GM21786 (cell line): ENCODE measurements at regions not wholly inside any gene's neighbourhood (a gene's known extent, or its start where the extent isn't known, plus 50 kb on each side); places are given as distances from the start of the nearest gene placed in this dataset.

Experiments
- ATAC-seq: cut with Tn5 transposase; IDR thresholded peaks from one replicate; pipeline ENCODE4 v1.9.1; 2021; ENCODE audit not compliant: unreplicated experiment

GRCh38 chr14:87186737-87187136, 806.2 kb downstream of the GALC start:
- ATAC-seq, result no peak

DNA sequence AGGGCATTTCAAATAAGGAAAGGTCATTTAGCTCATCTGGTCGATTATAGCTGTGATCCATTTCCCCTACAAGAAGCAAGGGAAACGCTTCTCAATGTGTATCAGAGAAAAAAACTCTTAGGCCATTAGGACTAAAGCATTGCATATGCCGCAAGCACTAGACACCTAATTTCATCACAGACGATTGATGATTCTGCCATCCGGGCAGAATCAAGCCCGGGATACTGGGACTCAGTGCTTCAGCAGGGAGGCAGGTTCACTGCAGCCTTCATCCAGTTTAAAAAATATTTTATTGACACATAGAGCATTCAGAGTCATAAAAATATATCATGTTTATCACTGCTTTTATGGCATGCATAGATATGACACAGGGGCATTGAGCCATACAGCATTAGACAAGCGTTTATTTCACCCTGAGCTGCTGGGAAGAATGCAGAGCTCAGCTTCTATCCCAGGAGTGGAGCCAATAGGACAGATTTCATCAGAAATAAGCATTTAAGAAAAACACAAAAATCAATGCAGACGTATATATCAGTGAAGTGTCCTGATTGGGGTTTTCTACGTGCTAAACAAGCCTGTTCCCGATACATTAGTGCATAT, 806.9 kb downstream of the GALC start:
- ATAC-seq, result no peak

- no peak for ATAC-seq
Measured at GRCh38 chr14:87184180-87184579, 808.8 kb downstream of the GALC start.

GRCh38 chr14:87181288-87181687, 811.7 kb downstream of the GALC start:
- no peak for ATAC-seq

GRCh38 chr14:87179936-87180335, 813.0 kb downstream of the GALC start:
- no peak for ATAC-seq

DNA sequence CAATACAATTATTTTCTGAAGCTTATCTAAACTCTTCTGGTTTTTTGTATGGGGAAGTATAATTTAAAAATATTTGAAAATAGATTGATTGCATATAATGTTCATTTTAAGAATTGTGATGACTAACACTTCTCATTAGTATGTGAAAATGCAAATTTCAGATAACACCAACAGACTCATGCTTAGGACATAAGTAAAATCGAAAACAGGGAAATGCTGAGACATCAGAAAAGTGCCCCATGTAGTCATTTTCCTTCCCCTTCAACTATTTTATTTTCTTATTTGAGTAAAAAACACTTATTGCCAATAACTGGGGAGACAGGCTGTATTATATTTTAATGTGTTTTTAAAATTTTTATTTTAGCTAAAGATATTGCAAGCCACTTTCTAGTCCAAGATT, 814.7 kb downstream of the GALC start:
- ATAC-seq, result no peak

GRCh38 chr14:87175175-87175574, 817.8 kb downstream of the GALC start:
- ATAC-seq, result no peak

DNA sequence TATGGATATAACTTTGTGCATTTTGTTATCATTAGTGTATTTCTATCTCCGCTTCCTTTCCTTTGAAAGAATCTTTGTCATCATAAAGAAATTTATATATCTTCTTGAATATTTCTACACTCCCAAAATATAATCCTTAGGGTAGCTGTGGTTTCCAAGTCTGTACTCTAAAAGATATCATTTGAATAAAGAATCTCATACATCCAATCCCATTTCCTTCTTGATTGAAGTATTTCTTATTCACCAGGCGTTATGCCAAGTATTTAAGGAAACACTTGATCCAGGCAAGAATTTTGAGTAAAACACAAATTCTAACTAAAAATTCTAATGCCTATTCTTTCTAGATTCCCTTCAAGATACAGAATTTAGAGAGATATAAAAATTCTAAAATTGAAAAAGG, 821.8 kb downstream of the GALC start:
- ATAC-seq, result no peak

DNA sequence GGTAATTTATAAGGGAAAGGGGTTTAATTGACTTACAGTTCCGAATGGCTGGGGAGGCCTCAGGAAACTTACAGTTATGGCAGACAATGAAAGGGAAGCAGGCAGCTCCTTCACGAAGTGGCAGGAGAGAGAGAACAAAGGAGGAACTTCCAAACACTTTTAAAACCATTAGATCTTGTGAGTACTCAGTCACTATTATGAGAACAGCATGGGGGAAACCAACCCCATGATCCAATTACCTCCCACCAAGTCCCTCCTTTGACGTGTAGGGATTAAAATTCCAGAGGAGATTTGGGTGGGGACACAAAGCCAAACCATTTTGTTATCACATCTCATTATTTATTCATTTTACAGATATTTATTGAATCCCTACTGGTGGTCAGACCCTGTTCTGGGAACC, 822.8 kb downstream of the GALC start:
- ATAC-seq, result no peak

DNA sequence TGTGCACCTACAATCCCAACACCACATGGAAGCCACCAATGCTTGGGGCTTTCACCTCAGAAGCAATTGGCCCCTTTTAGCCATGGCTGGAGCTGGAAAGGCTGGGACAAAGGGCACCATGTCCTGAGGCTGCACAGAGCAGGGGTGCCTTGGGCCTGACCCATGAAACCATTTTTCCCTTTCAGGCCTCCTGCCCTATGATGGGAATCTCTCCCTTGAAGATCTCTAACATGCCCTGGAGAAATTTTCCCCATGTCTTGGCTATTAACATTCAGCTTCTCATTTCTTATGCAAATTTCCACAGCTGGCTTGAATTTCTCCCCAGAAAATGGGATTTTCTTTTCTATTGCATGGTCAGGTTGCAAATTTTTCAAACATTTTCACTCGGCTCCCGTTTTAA, 823.6 kb downstream of the GALC start:
- no peak for ATAC-seq

- no peak for ATAC-seq
Measured at GRCh38 chr14:87161502-87161901, 831.5 kb downstream of the GALC start.

DNA sequence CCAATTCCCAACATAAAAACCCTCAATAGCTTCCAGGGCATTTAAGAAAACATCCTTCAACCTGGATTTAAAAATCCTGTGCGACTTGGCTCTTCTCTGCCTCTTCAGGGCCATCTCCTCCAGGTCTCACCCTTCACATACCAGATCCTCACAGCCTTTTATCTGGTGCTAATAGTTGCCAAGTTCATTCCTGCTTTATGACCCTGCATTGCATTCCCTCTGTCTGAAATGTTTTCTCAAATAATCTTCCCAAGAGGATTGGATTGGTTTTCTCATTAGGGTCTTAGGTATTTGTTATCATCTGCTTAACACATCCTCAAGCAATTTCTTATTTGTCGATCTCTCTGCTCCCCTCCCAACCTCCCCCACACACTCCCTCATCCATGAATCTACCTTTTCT, 832.0 kb downstream of the GALC start:
- ATAC-seq, result no peak

GRCh38 chr14:87158283-87158682, 834.7 kb downstream of the GALC start:
- no peak for ATAC-seq

DNA sequence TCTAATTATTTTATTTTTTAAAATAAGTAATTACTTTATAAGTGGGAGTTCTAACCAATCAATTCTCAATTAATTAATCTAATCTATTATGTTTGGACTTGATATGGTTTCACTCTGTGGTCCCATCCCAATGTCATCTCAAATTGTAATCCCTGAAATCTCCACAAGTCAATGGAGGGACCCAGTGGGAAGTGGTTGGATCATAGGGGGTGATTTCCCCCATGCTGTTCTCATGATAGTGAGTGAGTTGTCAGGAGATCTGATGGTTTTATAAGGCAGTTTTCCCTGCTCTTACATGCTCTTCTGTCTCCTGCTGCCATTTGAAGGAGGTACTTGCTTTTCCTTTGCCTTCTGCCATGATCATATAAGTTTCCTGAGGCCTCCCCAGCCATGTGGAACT, 836.1 kb downstream of the GALC start:
- ATAC-seq, result no peak

GRCh38 chr14:87155856-87156488, 837.0 kb downstream of the GALC start:
- no peak for ATAC-seq

- ATAC-seq, result no peak
Measured at GRCh38 chr14:87153901-87154300, 839.1 kb downstream of the GALC start.

DNA sequence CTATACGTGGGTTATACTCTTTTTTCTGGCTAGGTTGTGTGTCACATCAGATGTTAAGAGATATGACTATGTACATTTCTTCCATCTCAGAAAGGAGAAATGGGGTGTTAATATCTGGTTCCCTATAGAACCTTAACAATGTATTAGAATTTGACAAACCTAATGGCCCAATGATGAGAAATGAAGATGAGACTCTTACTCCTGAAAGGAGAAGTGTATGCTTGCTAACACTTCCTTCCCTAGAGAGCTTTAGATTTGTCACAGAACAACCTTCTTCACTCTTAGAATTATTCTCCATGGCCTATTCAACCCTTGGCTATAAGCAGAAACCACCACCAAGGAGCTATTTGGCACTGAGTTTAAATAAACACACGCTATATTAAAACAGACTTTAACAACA, 839.6 kb downstream of the GALC start:
- ATAC-seq, result no peak

DNA sequence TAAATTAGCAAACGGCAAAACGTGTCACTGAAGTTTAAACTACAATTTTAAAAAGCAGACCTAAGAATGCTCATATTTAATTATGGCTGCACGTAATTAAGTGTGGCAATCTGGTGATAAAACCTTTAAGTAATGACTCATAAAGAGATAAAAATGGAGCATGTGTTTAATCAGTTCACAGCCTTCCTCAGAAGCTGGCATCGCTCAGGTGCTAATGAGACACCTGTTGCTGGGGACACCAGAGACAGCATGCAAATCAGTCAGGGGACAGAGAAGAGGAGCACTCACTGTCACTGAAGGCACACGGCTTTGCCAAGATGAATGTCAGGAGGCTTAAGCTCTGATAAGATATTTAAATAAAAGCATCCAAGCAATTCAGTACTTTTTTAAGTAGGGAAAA, 840.3 kb downstream of the GALC start:
- ATAC-seq, result no peak

- no peak for ATAC-seq
Measured at GRCh38 chr14:87149583-87150354, 843.2 kb downstream of the GALC start.

DNA sequence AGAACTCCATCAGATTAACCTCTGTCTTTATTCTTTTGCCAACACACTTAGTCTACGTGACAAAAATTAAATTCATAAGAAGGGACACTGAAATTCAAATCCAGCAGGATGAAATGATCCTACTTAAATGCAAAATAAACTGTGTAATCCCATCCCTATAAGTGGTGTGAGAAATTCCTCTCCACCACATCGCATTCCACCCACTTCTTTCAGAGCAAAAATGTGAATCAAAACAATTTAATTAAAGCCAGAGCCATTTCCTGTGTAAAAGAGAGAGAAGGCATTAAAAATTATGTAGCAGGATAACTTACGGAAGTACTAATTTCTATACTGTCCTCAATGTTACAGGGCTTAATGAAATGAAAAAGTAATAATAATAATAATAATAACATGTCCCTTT, 844.3 kb downstream of the GALC start:
- no peak for ATAC-seq

- ATAC-seq, result no peak
Measured at GRCh38 chr14:87142551-87143211, 850.3 kb downstream of the GALC start.

- ATAC-seq, result no peak
Measured at GRCh38 chr14:87141801-87142200, 851.2 kb downstream of the GALC start.
